K562 (cell line): ENCODE measurements at regions not wholly inside any gene's neighbourhood (a gene's known extent, or its start where the extent isn't known, plus 50 kb on each side); places are given as distances from the start of the nearest gene placed in this dataset.

ENCODE experiments used
- ATAC-seq: fragments of 200-7000 bp; cut with Tn5 transposase; 3 replicates; pipeline ENCODE4 v1.9.1; 2020; ENCODE audit warnings: moderate library complexity
- BruUV-seq: library from RNA; stranded (reverse); fragments of 400-500 nt; replicated peaks from 2 replicates; lab custom pipeline; 2021; lab: Mats Ljungman, UMichigan
- CTCF ChIA-PET: fragments of 300-600 bp; formaldehyde crosslinking; extraction: SDS; loops from one replicate; lab custom pipeline; 2021; ENCODE audit warnings: low intra/inter-chr PET ratio; lab: Yijun Ruan, JAX
- POLR2A ChIA-PET: fragments of 300-600, 350-650 bp; sonication (Branson Sonifier 250); formaldehyde crosslinking; extraction: SDS; loops from one replicate; lab custom pipeline; 2021; ENCODE audit warnings: antibody characterized with exemption, inconsistent platforms; lab: Yijun Ruan, JAX
- DNase-seq, 4 experiments: peaks; one replicate each; pipeline versions ENCODE4 v3.0.0 to v3.0.0-alpha.2; 2011 to 2018; ENCODE audit warnings: low spot score in 3 of 4, mixed read lengths in 3 of 4; ENCODE audit errors: extremely low read depth in 1 of 4
- FAIRE-seq: peaks from 2 replicates; lab custom pipeline; 2011; peaks lifted over from hg19 to GRCh38; lab: Jason Lieb, UNC
- H2AFZ ChIP-seq: 2 replicates; pipeline ENCODE4 v1.6.0; 2011; ENCODE audit warnings: low read depth, low read length, control low read depth, inconsistent platforms
- H3K27ac ChIP-seq: fragments of 200-600 bp; 3 replicates; pipeline ENCODE4 v1.8.0; 2011; ENCODE audit warnings: low read depth, mild to moderate bottlenecking, control low read depth, inconsistent platforms, low read length, moderate library complexity, mixed read lengths; ENCODE audit errors: extremely low read depth
- H3K27me3 ChIP-seq, 2 experiments: fragments of 300-600 bp in 1 of 2; 2 replicates in 1 of 2; 3 replicates in 1 of 2; pipeline versions ENCODE4 v1.6.0 to v1.8.0; 2011; ENCODE audit warnings: inconsistent platforms in 2 of 2, low read length in 2 of 2, mild to moderate bottlenecking in 1 of 2, mixed read lengths in 1 of 2, moderate library complexity in 1 of 2; ENCODE audit not compliant: control insufficient read depth in 2 of 2, insufficient read depth in 2 of 2
- H3K36me3 ChIP-seq: fragments of 300-600 bp; 3 replicates; pipeline ENCODE4 v1.8.0; 2011; ENCODE audit warnings: mild to moderate bottlenecking, low read length, inconsistent platforms; ENCODE audit not compliant: control insufficient read depth, insufficient read depth
- H3K4me1 ChIP-seq, 2 experiments: fragments of 200-600 bp in 1 of 2; replicated peaks in 1 of 2; 2 replicates in 1 of 2; 3 replicates in 1 of 2; pipeline versions ENCODE4 v1.5.1 to v1.8.0; 2011; ENCODE audit warnings: inconsistent platforms in 2 of 2, low read length in 2 of 2, mild to moderate bottlenecking in 1 of 2, mixed read lengths in 1 of 2, moderate library complexity in 1 of 2; ENCODE audit not compliant: control insufficient read depth in 2 of 2, insufficient read depth in 2 of 2
- H3K4me2 ChIP-seq: 2 replicates; pipeline ENCODE4 v1.6.1; 2011; ENCODE audit warnings: low read length, control low read depth, inconsistent platforms, mixed read lengths; ENCODE audit not compliant: insufficient read depth
- H3K4me3 ChIP-seq: fragments of 200-600 bp; sonication (generic), shearing (Covaris generic); 2 replicates; pipeline ENCODE4 v1.5.1; 2016; ENCODE audit warnings: control low read depth, inconsistent platforms
- H3K79me2 ChIP-seq: fragments of 200-600 bp; 3 replicates; pipeline ENCODE4 v1.8.0; 2011; ENCODE audit warnings: low read length, inconsistent platforms; ENCODE audit not compliant: control insufficient read depth, insufficient read depth
- H3K9ac ChIP-seq, 2 experiments: 2 replicates each; pipeline versions ENCODE4 v1.6.0 to v1.6.1; 2011; ENCODE audit warnings: low read depth in 2 of 2, low read length in 2 of 2, control low read depth in 1 of 2, inconsistent platforms in 1 of 2, mild to moderate bottlenecking in 1 of 2, mixed read lengths in 1 of 2; ENCODE audit not compliant: insufficient read depth in 1 of 2
- H3K9me1 ChIP-seq: one replicate; pipeline ENCODE4 v1.6.0; 2011; ENCODE audit warnings: inconsistent platforms, mild to moderate bottlenecking, low read length, moderate library complexity; ENCODE audit not compliant: control insufficient read depth, insufficient read depth
- H3K9me3 ChIP-seq: replicated peaks from 2 replicates; pipeline ENCODE4 v1.5.1; 2011; ENCODE audit warnings: low read depth, low read length, inconsistent platforms; ENCODE audit not compliant: control insufficient read depth, insufficient read depth
- H4K20me1 ChIP-seq: replicated peaks from 2 replicates; pipeline ENCODE4 v1.6.1; 2011; ENCODE audit warnings: low read length, inconsistent platforms, mixed read lengths; ENCODE audit not compliant: control insufficient read depth, insufficient read depth
- MEIS2 ChIP-seq: fragments of 450-650 bp; IDR thresholded peaks from 2 replicates; pipeline ENCODE4 v1.6.1; 2014; ENCODE audit warnings: mild to moderate bottlenecking; ENCODE audit not compliant: partially characterized antibody
- PBX2 ChIP-seq, 2 experiments: IDR thresholded peaks in 1 of 2; conservative IDR thresholded peaks in 1 of 2; 2 replicates each; pipeline ENCODE4 v1.6.1; 2016; ENCODE audit warnings: low read depth in 2 of 2, mild to moderate bottlenecking in 1 of 2, missing compliant biosample characterization in 1 of 2, missing genetic modification characterization in 1 of 2, moderate library complexity in 1 of 2
- RNF2 ChIP-seq: sonication (generic); IDR thresholded peaks from 2 replicates; pipeline ENCODE4 v1.6.1; 2016
- WGBS: fragments of 100-300 bp; shearing (Covaris generic); methylation state at CpG from one replicate; pipeline ENCODE4 v1.1.6; 2016; ENCODE audit warnings: low coverage, mixed read lengths; ENCODE audit not compliant: insufficient coverage; ENCODE audit errors: missing lambda C conversion rate; 5-methylcytosine and 5-hydroxymethylcytosine counted together
- in situ Hi-C: fragments of 300-500 bp; cut with MboI; formaldehyde crosslinking; loops from 4 replicates; pipeline ENCODE4 v1.15.0; 2018; ENCODE audit warnings: inconsistent platforms, mixed read lengths
- intact Hi-C: fragments of 100-400 bp; cut with micrococcal nuclease; formaldehyde crosslinking; loops from 2 replicates; pipeline ENCODE4 v1.14.2; 2022

- Histone ChIP-seq H3K4me3 (no peak overlapping the region), H3K79me2 (no peaks in the 10 kb centered on the region), H3K9me3 (no peaks in the 10 kb centered on the region), H3K27ac (no peak overlapping the region), H3K4me1 (no peaks in the 10 kb centered on the region), H3K27me3 (peaks cover 0 to 2% of the 10 kb centered on the region in 2 experiments; a peak in 2 of 5 replicates), H3K9me1 (no peaks in the 10 kb centered on the region), H3K36me3 (no peaks in the 10 kb centered on the region), H3K9ac (no peak overlapping the region), H3K4me2 (no peak overlapping the region), H4K20me1 (no peaks in the 10 kb centered on the region), H2AFZ (no peak overlapping the region)
- no peak for FAIRE-seq
- no peak for ATAC-seq
- POLR2A ChIA-PET: no interaction called here
- intact Hi-C loops: loop anchor here (10.0 kb wide), 1 partner anchor 170 kb away; no protein-coding TSS in a partner anchor
- CTCF ChIA-PET: no interaction called here
- WGBS: 0% methylated on average over 2 of the region's 2 CpGs
- in situ Hi-C loops: no loop called here
- BruUV-seq: no TSS peak
- no peak for DNase-seq
- TF ChIP-seq MEIS2 (peak; percentile 83), PBX2 (CRISPR knock-in tag; IDR thresholded peaks at IDR 0.05; ENCODE audit: low read depth) (no peak), PBX2 (tag; conservative IDR thresholded peaks at IDR 0.05; ENCODE audit: low read depth) (peak; percentile 57), RNF2 (no peak)
These were observed 115.5 kb downstream of the CARTPT start for GRCh38 chr5:71834601-71835000.
